Stomach (tissue), 4 donors: ENCODE measurements at regions not wholly inside any gene's neighbourhood (a gene's known extent, or its start where the extent isn't known, plus 50 kb on each side); places are given as distances from the start of the nearest gene placed in this dataset.

ENCODE experiments used
- CTCF ChIP-seq, 7 experiments: fragments of 450-650 bp in 4 of 7; fragments of 200-600 bp in 3 of 7; sonication (generic) in 3 of 7; IDR thresholded peaks; one replicate each; pipeline ENCODE4 v1.5.1; 2016 to 2019; ENCODE audit warnings: antibody characterized with exemption in 7 of 7, control low read depth in 2 of 7, mild to moderate bottlenecking in 1 of 7
- EP300 ChIP-seq: sonication (generic); formaldehyde crosslinking; IDR thresholded peaks from one replicate; pipeline ENCODE4 v1.6.1; 2017; ENCODE audit warnings: antibody characterized with exemption
- POLR2A ChIP-seq, 4 donors: fragments of 450-650 bp; IDR thresholded peaks; one replicate each; pipeline ENCODE4 v1.6.1; 2016; ENCODE audit warnings: antibody characterized with exemption in 4 of 4, control low read depth in 2 of 4, mild to moderate bottlenecking in 1 of 4, moderate library complexity in 1 of 4
- POLR2AphosphoS5 ChIP-seq, 3 donors: sonication (generic); formaldehyde crosslinking; IDR thresholded peaks; one replicate each; pipeline ENCODE4 v1.6.1; 2016; ENCODE audit warnings: antibody characterized with exemption in 3 of 3

GRCh38 chr4:74613266-74613665 lies 168.3 kb downstream of the AREG start:
- TF ChIP-seq CTCF (IDR thresholded peaks at IDR 0.05), result no peak
- no peak for TF ChIP-seq POLR2AphosphoS5 (IDR thresholded peaks at IDR 0.05)
- TF ChIP-seq EP300, result no peak
- TF ChIP-seq POLR2A (IDR thresholded peaks at IDR 0.05), result no peak
